OCI-LY7 (cell line): ENCODE measurements at regions not wholly inside any gene's neighbourhood (a gene's known extent, or its start where the extent isn't known, plus 50 kb on each side); places are given as distances from the start of the nearest gene placed in this dataset.

Experiments
- EZH2phosphoT487 ChIP-seq: fragments of 200-600 bp; sonication (generic); IDR thresholded peaks from 2 replicates; pipeline ENCODE4 v1.6.1; 2018; ENCODE audit warnings: low read depth, borderline replicate concordance, mild to moderate bottlenecking, mixed run types, antibody characterized with exemption, low read length, moderate library complexity, mixed read lengths
- TF ChIP-seq, protein P1 (sequence below): fragments of 200-600 bp; sonication (generic); conservative IDR thresholded peaks from 2 replicates; pipeline ENCODE4 v1.5.1; 2014; ENCODE audit warnings: mild to moderate bottlenecking, antibody characterized with exemption, low read length, moderate library complexity, mixed read lengths

DNA sequence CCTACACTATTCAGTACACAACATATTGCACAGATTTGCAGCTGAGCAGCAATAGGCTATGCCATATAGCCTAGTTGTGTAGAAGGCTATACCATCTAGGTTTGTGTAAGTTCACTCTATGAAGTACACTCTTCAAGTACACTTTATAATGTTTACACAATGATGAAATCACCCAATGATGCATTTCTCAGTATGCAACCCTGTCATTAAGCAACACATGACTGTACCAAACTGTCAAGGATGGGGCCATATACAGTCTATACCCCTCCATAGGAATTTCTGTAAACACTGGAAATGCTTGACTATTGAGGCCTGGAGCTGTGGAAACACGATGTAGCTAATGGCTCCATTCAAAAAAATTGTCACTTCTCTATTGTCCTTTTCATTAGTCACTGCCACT, 535.4 kb downstream of the EPM2A start:
- TF ChIP-seq EZH2phosphoT487 = no peak
- TF ChIP-seq, protein P1, sequence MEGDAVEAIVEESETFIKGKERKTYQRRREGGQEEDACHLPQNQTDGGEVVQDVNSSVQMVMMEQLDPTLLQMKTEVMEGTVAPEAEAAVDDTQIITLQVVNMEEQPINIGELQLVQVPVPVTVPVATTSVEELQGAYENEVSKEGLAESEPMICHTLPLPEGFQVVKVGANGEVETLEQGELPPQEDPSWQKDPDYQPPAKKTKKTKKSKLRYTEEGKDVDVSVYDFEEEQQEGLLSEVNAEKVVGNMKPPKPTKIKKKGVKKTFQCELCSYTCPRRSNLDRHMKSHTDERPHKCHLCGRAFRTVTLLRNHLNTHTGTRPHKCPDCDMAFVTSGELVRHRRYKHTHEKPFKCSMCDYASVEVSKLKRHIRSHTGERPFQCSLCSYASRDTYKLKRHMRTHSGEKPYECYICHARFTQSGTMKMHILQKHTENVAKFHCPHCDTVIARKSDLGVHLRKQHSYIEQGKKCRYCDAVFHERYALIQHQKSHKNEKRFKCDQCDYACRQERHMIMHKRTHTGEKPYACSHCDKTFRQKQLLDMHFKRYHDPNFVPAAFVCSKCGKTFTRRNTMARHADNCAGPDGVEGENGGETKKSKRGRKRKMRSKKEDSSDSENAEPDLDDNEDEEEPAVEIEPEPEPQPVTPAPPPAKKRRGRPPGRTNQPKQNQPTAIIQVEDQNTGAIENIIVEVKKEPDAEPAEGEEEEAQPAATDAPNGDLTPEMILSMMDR = no peak
